HEK293T (cell line): ENCODE measurements at regions not wholly inside any gene's neighbourhood (a gene's known extent, or its start where the extent isn't known, plus 50 kb on each side); places are given as distances from the start of the nearest gene placed in this dataset.

Experiments used
- CTCF ChIA-PET: fragments of 350-600 bp; formaldehyde crosslinking; extraction: SDS; loops from one replicate; lab custom pipeline; 2021; ENCODE audit warnings: antibody characterized with exemption, inconsistent platforms; lab: Yijun Ruan, JAX
- POLR2A ChIA-PET: fragments of 350-600 bp; formaldehyde crosslinking; extraction: SDS; loops from one replicate; lab custom pipeline; 2020; ENCODE audit warnings: antibody characterized with exemption, inconsistent platforms; lab: Yijun Ruan, JAX
- DNase-seq: peaks from one replicate; pipeline ENCODE4 v3.0.0; 2012; ENCODE audit warnings: mixed read lengths; ENCODE audit errors: extremely low spot score
- ARNT ChIP-seq: fragments of 450-650 bp; IDR thresholded peaks from 2 replicates; pipeline ENCODE4 v1.6.1; 2017; ENCODE audit warnings: mild to moderate bottlenecking
- BHLHE40 ChIP-seq: fragments of 450-650 bp; IDR thresholded peaks from 2 replicates; pipeline ENCODE4 v1.6.1; 2016; ENCODE audit warnings: mild to moderate bottlenecking, moderate library complexity, borderline replicate concordance
- CTBP1 ChIP-seq: fragments of 450-650 bp; IDR thresholded peaks from 2 replicates; pipeline ENCODE4 v1.6.1; 2016; ENCODE audit warnings: borderline replicate concordance
- ELF4 ChIP-seq: fragments of 450-650 bp; IDR thresholded peaks from 2 replicates; pipeline ENCODE4 v1.6.1; 2017; ENCODE audit warnings: antibody characterized with exemption
- FOXA1 ChIP-seq: fragments of 450-650 bp; IDR thresholded peaks from 2 replicates; pipeline ENCODE4 v1.6.1; 2016; ENCODE audit warnings: mild to moderate bottlenecking
- FOXK2 ChIP-seq: fragments of 450-650 bp; IDR thresholded peaks from 2 replicates; pipeline ENCODE4 v1.6.1; 2016; ENCODE audit warnings: mild to moderate bottlenecking
- FOXM1 ChIP-seq: fragments of 450-650 bp; IDR thresholded peaks from 2 replicates; pipeline ENCODE4 v1.6.1; 2017; ENCODE audit warnings: mild to moderate bottlenecking, borderline replicate concordance
- HDGF ChIP-seq: fragments of 450-650 bp; IDR thresholded peaks from 2 replicates; pipeline ENCODE4 v1.6.1; 2017; ENCODE audit warnings: antibody characterized with exemption, borderline replicate concordance
- L3MBTL2 ChIP-seq: fragments of 450-650 bp; conservative IDR thresholded peaks from 2 replicates; pipeline ENCODE4 v1.6.1; 2016; ENCODE audit warnings: mild to moderate bottlenecking
- LEF1 ChIP-seq: fragments of 450-650 bp; IDR thresholded peaks from 2 replicates; pipeline ENCODE4 v1.6.1; 2017; ENCODE audit warnings: mild to moderate bottlenecking, borderline replicate concordance
- NFRKB ChIP-seq: fragments of 450-650 bp; IDR thresholded peaks from 2 replicates; pipeline ENCODE4 v1.6.1; 2016; ENCODE audit warnings: mild to moderate bottlenecking, moderate library complexity
- SP1 ChIP-seq: fragments of 450-650 bp; IDR thresholded peaks from 2 replicates; pipeline ENCODE4 v1.6.1; 2017
- SUZ12 ChIP-seq: fragments of 450-650 bp; IDR thresholded peaks from 2 replicates; pipeline ENCODE4 v1.6.1; 2016; ENCODE audit warnings: mild to moderate bottlenecking
- TARDBP ChIP-seq: fragments of 450-650 bp; IDR thresholded peaks from 2 replicates; pipeline ENCODE4 v1.6.1; 2016
- ZNF384 ChIP-seq: fragments of 450-650 bp; IDR thresholded peaks from 2 replicates; pipeline ENCODE4 v1.6.1; 2016
- TF ChIP-seq, protein P1 (sequence below): fragments of 450-650 bp; IDR thresholded peaks from 2 replicates; pipeline ENCODE4 v1.6.1; 2016

DNA sequence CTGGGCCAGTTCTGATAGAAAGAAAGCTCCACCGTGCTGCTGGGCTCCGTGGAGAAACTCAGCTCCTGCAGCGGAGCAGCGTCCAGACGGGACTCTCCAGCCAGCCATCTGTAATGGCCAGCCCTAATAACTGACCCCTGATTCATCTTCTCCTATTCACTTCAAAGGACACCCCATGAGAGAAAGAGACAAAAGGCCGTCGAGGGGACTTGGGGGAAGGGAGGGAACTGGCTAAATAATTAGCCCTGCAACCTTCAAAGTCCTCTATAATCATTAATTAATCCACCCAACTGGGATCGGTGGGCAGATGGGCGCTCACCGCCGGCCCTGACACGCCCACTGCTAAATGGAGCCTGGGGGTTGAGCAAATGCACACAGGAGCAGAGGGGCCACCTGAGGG, 512.4 kb downstream of the CD83 start:
- DNase-seq, result no peak

DNA sequence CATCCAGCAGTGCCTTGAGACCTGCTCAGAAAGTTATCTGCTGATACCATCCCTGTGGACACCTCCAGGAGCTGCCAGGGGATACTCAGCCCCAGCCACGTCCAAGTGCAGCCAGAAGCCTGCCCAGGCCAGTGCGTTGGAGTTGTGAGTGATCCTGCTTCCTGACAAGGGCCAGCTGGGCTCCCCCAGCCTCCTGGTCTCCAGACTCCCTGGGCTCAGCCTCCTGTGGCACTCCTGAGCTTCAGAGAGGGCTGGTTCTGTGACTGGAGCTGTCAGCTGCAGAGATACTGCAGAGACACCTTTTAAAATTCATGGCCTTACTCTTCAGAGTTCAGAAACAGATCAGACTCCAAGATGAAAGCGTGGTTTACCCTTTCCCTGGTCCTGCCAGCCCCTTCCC, 515.9 kb downstream of the CD83 start:
- TF ChIP-seq SUZ12 (no peak), FOXA1 (no peak), TARDBP (no peak), ELF4 (no peak), L3MBTL2 (no peak), FOXK2 (no peak), HDGF (no peak), ARNT (no peak), CTBP1 (no peak), BHLHE40 (no peak), SP1 (no peak), LEF1 (no peak), ZNF384 (no peak), FOXM1 (no peak), NFRKB (no peak)
- TF ChIP-seq, protein P1, sequence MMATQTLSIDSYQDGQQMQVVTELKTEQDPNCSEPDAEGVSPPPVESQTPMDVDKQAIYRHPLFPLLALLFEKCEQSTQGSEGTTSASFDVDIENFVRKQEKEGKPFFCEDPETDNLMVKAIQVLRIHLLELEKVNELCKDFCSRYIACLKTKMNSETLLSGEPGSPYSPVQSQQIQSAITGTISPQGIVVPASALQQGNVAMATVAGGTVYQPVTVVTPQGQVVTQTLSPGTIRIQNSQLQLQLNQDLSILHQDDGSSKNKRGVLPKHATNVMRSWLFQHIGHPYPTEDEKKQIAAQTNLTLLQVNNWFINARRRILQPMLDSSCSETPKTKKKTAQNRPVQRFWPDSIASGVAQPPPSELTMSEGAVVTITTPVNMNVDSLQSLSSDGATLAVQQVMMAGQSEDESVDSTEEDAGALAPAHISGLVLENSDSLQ, result no peak
- CTCF ChIA-PET, result no interaction called here
- DNase-seq, result no peak
- POLR2A ChIA-PET, result no interaction called here

More for the DNA sequence above, 512.4 kb downstream of the CD83 start:
- ChIA-PET POLR2A (no interaction called here), CTCF (interaction anchor here (0.6 kb wide), 1 partner anchor 91 kb away, joined by 3 read pairs; no protein-coding TSS in a partner anchor)
- TF ChIP-seq NFRKB (no peak), SUZ12 (no peak), ZNF384 (no peak), TARDBP (no peak), CTBP1 (no peak), FOXM1 (no peak), L3MBTL2 (no peak), HDGF (no peak), LEF1 (no peak), SP1 (no peak), BHLHE40 (no peak), ARNT (no peak), FOXA1 (no peak), ELF4 (no peak), FOXK2 (no peak)
- TF ChIP-seq, protein P1, result no peak

DNA sequence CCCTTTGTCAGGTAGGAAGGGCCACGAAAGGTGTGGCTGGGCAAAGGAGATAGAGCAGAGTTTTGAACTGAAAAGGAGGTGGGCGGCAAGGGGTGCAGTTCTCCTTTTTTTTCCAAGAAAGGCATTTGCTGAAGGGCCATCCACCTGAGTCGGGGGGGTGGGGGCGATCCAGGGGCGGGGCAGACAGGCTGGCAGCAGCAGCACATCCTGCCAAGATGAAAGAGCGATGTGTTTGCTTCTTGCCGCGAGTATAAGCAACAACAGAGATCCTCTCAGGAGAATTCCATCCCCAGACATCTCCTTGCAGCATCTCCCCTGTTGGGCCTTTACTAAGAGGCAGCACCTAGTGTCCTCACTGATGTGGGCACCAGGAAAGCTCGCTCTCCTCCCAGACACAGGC, 516.5 kb downstream of the CD83 start:
- TF ChIP-seq NFRKB, result no peak
- no peak for TF ChIP-seq FOXK2
- TF ChIP-seq, protein P1, result no peak
- no peak for TF ChIP-seq CTBP1
- no peak for TF ChIP-seq L3MBTL2
- TF ChIP-seq ZNF384, result no peak
- no peak for TF ChIP-seq SP1
- TF ChIP-seq HDGF, result no peak
- TF ChIP-seq FOXA1, result no peak
- TF ChIP-seq TARDBP, result no peak
- TF ChIP-seq ARNT, result no peak
- no peak for TF ChIP-seq SUZ12
- no peak for TF ChIP-seq BHLHE40
- no peak for TF ChIP-seq LEF1
- DNase-seq, result no peak
- CTCF ChIA-PET, result no interaction called here
- POLR2A ChIA-PET, result no interaction called here

DNA sequence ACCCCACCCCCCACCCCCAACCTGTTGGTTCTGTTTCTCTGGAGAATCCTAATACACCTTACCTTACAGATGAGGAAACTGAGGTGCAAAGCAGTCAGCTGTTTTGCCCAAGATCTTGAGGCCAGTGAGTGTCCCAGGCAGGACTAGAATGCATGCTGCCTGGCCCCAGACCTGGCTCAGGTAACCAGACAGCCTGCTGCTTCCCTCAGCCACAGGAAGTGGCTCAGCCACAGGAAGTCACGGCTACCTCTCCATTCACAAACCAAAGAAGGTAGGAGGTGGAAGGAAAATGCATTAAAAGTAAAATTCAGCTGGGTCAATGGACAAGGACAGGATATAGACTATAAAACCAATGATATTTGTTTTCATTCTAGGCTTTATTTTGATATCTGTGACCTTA, 517.6 kb downstream of the CD83 start:
- no peak for DNase-seq
- ChIA-PET POLR2A (no interaction called here), CTCF (no interaction called here)
- TF ChIP-seq, protein P1, result no peak
- no peak for TF ChIP-seq ARNT
- no peak for TF ChIP-seq TARDBP

DNA sequence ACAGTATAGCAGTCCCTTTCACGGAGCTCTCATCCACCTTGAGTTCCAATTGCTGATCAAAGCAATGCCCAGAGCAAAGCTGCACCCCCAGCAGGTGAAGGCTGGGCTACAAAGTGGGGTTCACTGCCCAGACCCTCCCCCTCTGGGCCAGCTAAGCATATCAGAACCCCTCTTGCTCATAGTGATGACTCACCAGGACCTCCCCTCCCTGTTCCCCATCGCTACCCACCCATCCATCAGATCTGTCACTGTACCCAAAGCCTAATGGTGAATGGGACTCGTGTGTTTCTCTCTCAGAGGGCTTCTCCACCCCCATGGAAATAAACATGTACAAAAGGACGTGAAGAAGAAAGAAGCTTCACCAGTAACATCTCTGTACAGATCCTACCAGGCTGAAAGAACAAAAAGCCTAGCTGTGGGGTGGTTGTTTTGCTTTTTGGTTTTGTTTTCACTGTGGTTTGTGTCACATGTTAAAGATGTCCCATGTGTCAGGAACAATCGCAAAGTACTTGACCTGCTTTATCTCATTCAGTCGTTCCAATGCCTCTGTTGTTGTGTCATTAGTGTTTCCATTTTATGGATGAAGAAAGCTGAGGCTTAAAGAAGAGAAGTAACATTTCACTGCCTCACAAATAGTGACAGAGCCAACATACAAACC, 518.5 kb downstream of the CD83 start:
- no peak for TF ChIP-seq CTBP1
- no peak for TF ChIP-seq NFRKB
- no peak for TF ChIP-seq BHLHE40
- no peak for TF ChIP-seq ZNF384
- no peak for TF ChIP-seq SP1
- TF ChIP-seq FOXA1, result no peak
- no peak for TF ChIP-seq FOXM1
- TF ChIP-seq, protein P1, result no peak
- no peak for TF ChIP-seq ELF4
- no peak for TF ChIP-seq L3MBTL2
- TF ChIP-seq FOXK2, result no peak
- no peak for TF ChIP-seq HDGF
- TF ChIP-seq SUZ12, result no peak
- TF ChIP-seq ARNT, result no peak
- no peak for TF ChIP-seq TARDBP
- no peak for TF ChIP-seq LEF1
- POLR2A ChIA-PET, result no interaction called here
- CTCF ChIA-PET, result interaction anchor here (1.2 kb wide), 1 partner anchor 18 kb away, joined by 3 read pairs; no protein-coding TSS in a partner anchor
- DNase-seq, result no peak
